Vagina (tissue), 2 donors: ENCODE measurements at regions not wholly inside any gene's neighbourhood (a gene's known extent, or its start where the extent isn't known, plus 50 kb on each side); places are given as distances from the start of the nearest gene placed in this dataset.

Source experiments
- POLR2A ChIP-seq, 2 donors: fragments of 450-650 bp; IDR thresholded peaks; one replicate each; pipeline ENCODE4 v1.6.1; 2017; ENCODE audit warnings: antibody characterized with exemption in 2 of 2, mild to moderate bottlenecking in 2 of 2, moderate library complexity in 2 of 2
- POLR2AphosphoS5 ChIP-seq, 2 donors: sonication (generic); formaldehyde crosslinking; IDR thresholded peaks; one replicate each; pipeline ENCODE4 v1.9.0; 2017; ENCODE audit warnings: antibody characterized with exemption in 2 of 2, mild to moderate bottlenecking in 2 of 2, low read depth in 1 of 2; ENCODE audit not compliant: insufficient read depth in 1 of 2
- TF ChIP-seq, protein P1 (sequence below), 3 experiments: fragments of 450-650 bp in 2 of 3; fragments of 200-600 bp in 1 of 3; sonication (generic) in 1 of 3; IDR thresholded peaks; one replicate each; pipeline ENCODE4 v1.5.1; 2017 to 2019; ENCODE audit warnings: antibody characterized with exemption in 3 of 3, mild to moderate bottlenecking in 2 of 3, moderate library complexity in 2 of 3

DNA sequence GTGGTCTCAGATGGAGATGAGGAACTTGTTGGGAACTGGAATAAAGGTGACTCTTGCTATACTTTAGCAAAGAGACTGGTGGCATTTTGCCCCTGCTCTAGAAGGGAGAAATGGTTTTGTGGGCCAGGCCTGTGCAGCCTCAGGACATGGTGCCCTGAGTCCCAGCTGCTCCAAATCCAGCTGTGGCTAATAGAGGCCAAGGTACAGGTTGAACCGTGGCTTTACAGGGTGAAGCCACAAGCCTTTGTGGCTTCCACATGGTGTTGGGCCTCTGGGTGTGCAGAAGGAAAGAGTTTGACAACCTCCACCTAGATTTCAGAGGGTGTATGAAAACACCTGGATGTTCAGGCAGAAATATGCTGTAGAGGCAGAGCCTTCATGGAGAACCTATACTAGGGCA is 586.0 kb downstream of the FLRT2 start:
- TF ChIP-seq, protein P1, sequence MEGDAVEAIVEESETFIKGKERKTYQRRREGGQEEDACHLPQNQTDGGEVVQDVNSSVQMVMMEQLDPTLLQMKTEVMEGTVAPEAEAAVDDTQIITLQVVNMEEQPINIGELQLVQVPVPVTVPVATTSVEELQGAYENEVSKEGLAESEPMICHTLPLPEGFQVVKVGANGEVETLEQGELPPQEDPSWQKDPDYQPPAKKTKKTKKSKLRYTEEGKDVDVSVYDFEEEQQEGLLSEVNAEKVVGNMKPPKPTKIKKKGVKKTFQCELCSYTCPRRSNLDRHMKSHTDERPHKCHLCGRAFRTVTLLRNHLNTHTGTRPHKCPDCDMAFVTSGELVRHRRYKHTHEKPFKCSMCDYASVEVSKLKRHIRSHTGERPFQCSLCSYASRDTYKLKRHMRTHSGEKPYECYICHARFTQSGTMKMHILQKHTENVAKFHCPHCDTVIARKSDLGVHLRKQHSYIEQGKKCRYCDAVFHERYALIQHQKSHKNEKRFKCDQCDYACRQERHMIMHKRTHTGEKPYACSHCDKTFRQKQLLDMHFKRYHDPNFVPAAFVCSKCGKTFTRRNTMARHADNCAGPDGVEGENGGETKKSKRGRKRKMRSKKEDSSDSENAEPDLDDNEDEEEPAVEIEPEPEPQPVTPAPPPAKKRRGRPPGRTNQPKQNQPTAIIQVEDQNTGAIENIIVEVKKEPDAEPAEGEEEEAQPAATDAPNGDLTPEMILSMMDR (IDR thresholded peaks at IDR 0.05): no peak
- TF ChIP-seq POLR2A (IDR thresholded peaks at IDR 0.05) (no peak), POLR2AphosphoS5 (IDR thresholded peaks at IDR 0.05; ENCODE audit: insufficient read depth in 1 of 2, low read depth in 1 of 2) (no peak)
